ENCODE measurements at regions not wholly inside any gene's neighbourhood (a gene's known extent, or its start where the extent isn't known, plus 50 kb on each side); places are given as distances from the start of the nearest gene placed in this dataset.

GRCh38 chr14:71621980-71622605, 310.1 kb upstream of the RGS6 start:
- TF ChIP-seq CTCF (IDR thresholded peaks at IDR 0.05) (no peak), POLR2A (IDR thresholded peaks at IDR 0.05) (no peak)
